ENCODE measurements at regions not wholly inside any gene's neighbourhood (a gene's known extent, or its start where the extent isn't known, plus 50 kb on each side); places are given as distances from the start of the nearest gene placed in this dataset.

DNA sequence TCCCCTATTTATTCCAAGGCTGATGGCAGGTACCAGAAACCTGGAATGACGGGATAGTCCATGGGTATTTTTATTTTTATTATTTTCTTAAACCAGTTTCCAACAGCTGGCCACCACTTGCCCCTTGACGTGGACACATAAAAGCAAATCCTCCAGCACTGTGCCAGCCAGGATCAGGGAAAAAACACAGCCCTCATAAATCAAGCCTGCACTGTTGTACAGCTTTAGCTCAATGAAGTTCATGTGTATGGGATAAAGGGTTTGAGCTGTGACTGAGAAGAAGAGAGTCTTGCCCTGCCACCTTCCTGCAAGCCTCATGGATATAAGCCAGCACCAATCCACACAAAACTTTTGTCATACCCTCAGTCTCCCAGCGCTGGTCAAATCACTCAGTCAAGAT, 303.8 kb upstream of the SPAG17 start:
- Histone ChIP-seq H3K27ac (no peak overlapping the region), H3K9me3 (no peaks in the 10 kb centered on the region), H3K4me3 (no peak overlapping the region), H3K36me3 (no peaks in the 10 kb centered on the region), H3K4me1 (no peaks in the 10 kb centered on the region), H3K27me3 (ENCODE audit: low read depth) (no peaks in the 10 kb centered on the region)
- DNase-seq (no peak), ATAC-seq (no peak)
- intact Hi-C loops (cut with DNase I), result no loop called here
- TF ChIP-seq, protein P1, sequence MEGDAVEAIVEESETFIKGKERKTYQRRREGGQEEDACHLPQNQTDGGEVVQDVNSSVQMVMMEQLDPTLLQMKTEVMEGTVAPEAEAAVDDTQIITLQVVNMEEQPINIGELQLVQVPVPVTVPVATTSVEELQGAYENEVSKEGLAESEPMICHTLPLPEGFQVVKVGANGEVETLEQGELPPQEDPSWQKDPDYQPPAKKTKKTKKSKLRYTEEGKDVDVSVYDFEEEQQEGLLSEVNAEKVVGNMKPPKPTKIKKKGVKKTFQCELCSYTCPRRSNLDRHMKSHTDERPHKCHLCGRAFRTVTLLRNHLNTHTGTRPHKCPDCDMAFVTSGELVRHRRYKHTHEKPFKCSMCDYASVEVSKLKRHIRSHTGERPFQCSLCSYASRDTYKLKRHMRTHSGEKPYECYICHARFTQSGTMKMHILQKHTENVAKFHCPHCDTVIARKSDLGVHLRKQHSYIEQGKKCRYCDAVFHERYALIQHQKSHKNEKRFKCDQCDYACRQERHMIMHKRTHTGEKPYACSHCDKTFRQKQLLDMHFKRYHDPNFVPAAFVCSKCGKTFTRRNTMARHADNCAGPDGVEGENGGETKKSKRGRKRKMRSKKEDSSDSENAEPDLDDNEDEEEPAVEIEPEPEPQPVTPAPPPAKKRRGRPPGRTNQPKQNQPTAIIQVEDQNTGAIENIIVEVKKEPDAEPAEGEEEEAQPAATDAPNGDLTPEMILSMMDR (IDR thresholded peaks at IDR 0.05), result no peak

DNA sequence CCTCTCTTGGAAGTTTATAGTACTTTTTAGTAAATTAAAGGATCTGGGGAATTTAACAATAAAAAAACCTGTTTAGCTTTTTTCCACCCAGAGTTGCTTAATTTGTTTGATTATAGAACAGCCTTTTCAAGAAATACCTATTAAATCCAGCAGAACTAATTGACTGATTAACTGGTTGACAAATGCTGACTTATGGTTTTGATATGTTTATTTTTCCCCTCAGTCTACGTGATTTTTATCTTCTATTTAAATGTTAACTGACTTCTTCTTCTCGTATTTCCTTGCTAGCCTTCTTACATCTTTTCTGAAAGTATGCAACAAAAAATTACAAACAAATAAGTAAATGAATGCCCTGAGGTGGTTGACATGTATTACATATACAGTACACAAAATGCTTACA, 302.9 kb upstream of the SPAG17 start:
- Histone ChIP-seq H3K27ac (no peak overlapping the region), H3K36me3 (no peaks in the 10 kb centered on the region), H3K9me3 (no peaks in the 10 kb centered on the region), H3K4me1 (no peaks in the 10 kb centered on the region), H3K27me3 (ENCODE audit: low read depth) (no peaks in the 10 kb centered on the region), H3K4me3 (no peak overlapping the region)
- DNase-seq, result no peak
- TF ChIP-seq, protein P1 (IDR thresholded peaks at IDR 0.05), result no peak
- ATAC-seq, result no peak
- intact Hi-C loops (cut with DNase I), result no loop called here

DNA sequence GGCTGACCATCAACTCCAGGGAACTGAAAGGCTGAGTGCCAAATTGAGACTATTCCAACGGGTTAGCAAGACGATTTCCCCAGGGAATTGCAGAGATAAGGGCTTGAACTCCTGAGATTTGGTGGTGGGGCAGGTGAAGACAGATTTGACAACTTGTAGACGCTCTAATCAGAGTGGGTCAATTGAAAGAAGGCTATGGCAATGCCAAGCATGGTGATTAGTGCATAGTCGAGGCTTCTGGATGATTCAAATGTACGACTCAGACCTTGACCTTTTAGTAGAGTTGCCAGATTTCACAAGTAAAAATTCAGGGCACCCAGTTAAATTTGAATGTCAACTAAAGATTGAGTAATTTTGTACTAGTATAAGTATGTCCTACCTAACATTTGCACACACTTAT, 302.1 kb upstream of the SPAG17 start:
- H3K4me3 ChIP-seq, result no peak overlapping the region
- no peaks in the 10 kb centered on the region for H3K4me1 ChIP-seq
- no peak overlapping the region for H3K27ac ChIP-seq
- no peak for DNase-seq
- TF ChIP-seq, protein P1 (IDR thresholded peaks at IDR 0.05), result no peak
- no peak for ATAC-seq
- intact Hi-C loops (cut with DNase I), result no loop called here
- H3K36me3 ChIP-seq, result no peaks in the 10 kb centered on the region
- no peaks in the 10 kb centered on the region for H3K9me3 ChIP-seq
- H3K27me3 ChIP-seq (ENCODE audit: low read depth), result no peaks in the 10 kb centered on the region

DNA sequence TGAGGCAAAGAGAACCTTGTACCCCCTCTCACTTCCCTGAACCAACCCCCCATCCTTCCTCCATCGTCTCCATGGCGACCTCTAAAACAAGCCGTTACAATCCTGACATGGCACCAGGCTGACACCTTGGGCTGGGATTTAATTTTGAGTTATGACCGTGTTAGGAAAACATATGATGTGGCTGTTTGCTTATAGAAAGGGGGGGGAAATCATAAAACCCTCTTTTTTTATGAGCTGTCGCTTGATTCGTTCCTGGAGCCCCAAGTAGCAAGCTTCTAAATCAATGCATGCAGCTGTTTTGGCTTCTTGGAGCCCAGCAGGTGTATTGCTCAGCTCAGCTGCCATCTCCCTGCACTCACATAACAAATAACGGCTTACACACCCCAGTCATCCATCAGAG, 301.2 kb upstream of the SPAG17 start:
- Histone ChIP-seq H3K9me3 (no peaks in the 10 kb centered on the region), H3K27ac (no peak overlapping the region), H3K27me3 (ENCODE audit: low read depth) (no peaks in the 10 kb centered on the region), H3K4me1 (no peaks in the 10 kb centered on the region), H3K36me3 (no peaks in the 10 kb centered on the region), H3K4me3 (no peak overlapping the region)
- ATAC-seq, result no peak
- TF ChIP-seq, protein P1 (IDR thresholded peaks at IDR 0.05), result no peak
- intact Hi-C loops (cut with DNase I), result no loop called here
- DNase-seq, result no peak

DNA sequence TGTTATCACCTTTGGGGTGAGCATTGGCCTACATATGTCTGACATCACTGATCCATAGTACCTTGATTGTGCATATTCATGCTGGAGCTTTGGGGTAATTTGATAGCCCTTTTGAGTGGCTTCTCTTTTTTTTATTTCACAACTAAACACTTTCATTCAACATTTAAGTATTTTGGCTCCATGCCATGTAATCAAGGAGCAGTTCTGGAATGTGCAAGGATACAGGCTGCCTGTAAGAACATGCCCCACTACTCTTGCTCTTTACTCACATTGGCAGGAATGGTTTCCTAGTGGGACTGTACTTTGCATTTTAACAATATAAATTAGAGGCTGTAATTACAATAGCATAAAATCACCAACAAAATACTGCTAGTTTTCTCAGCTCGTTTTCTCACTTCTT, 300.7 kb upstream of the SPAG17 start:
- Histone ChIP-seq H3K27ac (no peak overlapping the region), H3K4me1 (no peaks in the 10 kb centered on the region), H3K9me3 (no peaks in the 10 kb centered on the region), H3K36me3 (no peaks in the 10 kb centered on the region), H3K4me3 (no peak overlapping the region), H3K27me3 (ENCODE audit: low read depth) (no peaks in the 10 kb centered on the region)
- ATAC-seq (peak; percentile 49 to 52), DNase-seq (no peak)
- TF ChIP-seq, protein P1 (IDR thresholded peaks at IDR 0.05), result no peak
- intact Hi-C loops (cut with DNase I), result no loop called here

DNA sequence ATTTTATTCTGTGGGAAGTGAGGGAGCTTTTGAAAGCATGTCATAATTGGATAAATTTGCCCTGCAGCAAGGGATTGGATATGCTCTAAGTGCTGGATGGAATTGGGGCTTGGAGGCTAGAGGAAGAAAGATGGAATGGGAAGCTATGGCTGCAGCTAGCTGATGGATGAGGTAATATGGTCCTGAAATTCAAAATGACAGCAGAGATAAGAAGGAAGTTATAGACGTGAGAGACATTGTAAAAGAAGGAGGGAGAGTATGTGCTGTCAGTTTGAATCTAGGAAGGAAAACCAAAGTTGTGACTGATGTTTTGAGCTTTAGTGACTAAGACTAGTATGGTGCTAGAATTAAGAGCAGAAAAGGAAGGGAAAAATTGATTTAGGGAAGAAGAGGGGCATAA, 299.9 kb upstream of the SPAG17 start:
- H3K4me3 ChIP-seq, result no peak overlapping the region
- intact Hi-C loops (cut with DNase I), result no loop called here
- H3K9me3 ChIP-seq, result no peaks in the 10 kb centered on the region
- no peak for ATAC-seq
- TF ChIP-seq, protein P1 (IDR thresholded peaks at IDR 0.05), result no peak
- no peak for DNase-seq
- no peaks in the 10 kb centered on the region for H3K27me3 ChIP-seq (ENCODE audit: low read depth)
- no peak overlapping the region for H3K27ac ChIP-seq
- H3K36me3 ChIP-seq, result no peaks in the 10 kb centered on the region
- H3K4me1 ChIP-seq, result no peaks in the 10 kb centered on the region

Measured in lower lobe of right lung (tissue), 2 donors.